Activated CD4-positive, alpha-beta T cell treated with anti-CD3 and anti-CD28 coated beads, Interleukin-10, Interleukin-2, amounts not matched to agents 100 ng/mL and 50 ng/mL, durations not matched to agents 16 hours and 8 hours (primary cell): ENCODE measurements at regions not wholly inside any gene's neighbourhood (a gene's known extent, or its start where the extent isn't known, plus 50 kb on each side); places are given as distances from the start of the nearest gene placed in this dataset.
"Not testable (repeated sequence)": the region's sequence is repeated elsewhere in the genome, so short reads cannot be mapped to it uniquely, and the experiment has no call there.

ENCODE experiments used
- DNase-seq: peaks from one replicate; pipeline ENCODE4 v3.0.0-alpha.2; 2020

DNA sequence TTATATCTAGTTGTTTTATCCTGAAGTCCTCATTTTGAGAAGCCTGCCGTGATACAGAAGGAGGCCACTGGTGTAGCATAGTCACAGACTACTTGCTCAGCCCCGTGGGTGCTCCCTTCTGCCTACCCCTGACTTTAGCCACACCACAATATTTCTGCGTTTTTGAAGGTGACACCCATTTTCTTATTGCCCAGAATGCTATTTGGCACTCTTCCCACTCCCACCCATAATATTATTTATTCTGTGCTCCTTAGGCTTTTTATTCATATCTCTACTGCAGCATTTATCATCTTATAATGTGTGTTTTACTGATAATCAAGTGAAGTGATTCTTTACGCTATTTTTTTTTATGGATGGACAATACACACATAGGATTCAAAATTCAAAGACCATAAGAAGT, 107.3 kb downstream of the OR2B2 start:
- no peak for DNase-seq

GRCh38 chr6:27800731-27801373, 111.3 kb downstream of the OR2B2 start:
- DNase-seq, result no peak

DNA sequence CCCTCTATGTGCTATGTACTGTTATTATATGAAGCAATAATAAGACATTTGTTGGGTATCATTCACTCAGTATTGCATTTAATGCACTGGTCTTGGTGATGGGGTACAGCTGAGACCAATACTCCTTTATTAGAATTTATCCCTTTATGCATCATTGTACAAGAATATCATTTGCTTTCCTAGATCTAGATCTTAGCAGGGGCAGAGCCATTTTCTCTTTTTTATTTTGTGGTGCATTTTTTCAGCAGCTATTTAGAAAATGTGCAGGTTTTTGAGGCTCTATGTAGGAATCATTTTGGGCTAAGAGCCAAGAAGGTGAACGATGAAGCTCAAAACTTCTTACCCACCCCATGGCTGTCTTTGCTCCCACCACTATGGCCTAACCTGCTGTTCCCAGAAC, 114.2 kb downstream of the OR2B2 start:
- no peak for DNase-seq

DNA sequence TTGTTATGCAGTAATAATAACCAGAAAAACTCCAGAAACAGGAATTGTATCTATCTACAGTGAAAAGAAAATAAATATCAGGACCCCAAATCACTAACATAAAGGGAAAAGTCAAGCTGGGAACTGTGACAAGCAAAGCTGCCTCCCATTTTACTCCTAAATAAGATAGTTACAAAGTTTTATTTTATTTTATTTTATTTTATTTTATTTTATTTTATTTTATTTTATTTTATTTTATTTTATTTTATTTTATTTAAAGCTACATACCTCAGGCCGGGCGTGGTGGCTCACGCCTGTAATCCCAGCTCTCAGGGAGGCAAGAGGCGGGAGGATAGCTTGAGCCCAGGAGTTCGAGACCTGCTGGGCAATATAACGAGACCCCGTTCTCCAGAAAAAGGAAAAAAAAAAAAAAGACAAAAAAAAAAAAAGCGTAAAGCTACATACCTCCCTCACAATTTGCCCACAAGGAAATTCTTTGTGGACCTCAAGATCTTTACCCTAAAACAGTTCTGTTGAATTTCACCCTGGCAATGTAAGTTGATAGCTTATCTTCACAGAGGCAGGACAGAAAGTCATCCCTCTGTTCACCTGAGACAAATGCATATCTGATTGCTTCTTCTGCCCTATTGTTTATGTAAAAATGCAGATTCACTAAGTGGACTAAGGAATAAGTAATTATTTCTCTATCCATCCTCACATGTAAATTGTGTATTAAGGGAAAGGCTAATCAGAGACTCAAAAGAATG, 115.3 kb downstream of the OR2B2 start:
- DNase-seq, result not testable (repeated sequence)

- peak; percentile 91 for DNase-seq
Measured at GRCh38 chr6:27795697-27796494, 116.3 kb downstream of the OR2B2 start.

DNA sequence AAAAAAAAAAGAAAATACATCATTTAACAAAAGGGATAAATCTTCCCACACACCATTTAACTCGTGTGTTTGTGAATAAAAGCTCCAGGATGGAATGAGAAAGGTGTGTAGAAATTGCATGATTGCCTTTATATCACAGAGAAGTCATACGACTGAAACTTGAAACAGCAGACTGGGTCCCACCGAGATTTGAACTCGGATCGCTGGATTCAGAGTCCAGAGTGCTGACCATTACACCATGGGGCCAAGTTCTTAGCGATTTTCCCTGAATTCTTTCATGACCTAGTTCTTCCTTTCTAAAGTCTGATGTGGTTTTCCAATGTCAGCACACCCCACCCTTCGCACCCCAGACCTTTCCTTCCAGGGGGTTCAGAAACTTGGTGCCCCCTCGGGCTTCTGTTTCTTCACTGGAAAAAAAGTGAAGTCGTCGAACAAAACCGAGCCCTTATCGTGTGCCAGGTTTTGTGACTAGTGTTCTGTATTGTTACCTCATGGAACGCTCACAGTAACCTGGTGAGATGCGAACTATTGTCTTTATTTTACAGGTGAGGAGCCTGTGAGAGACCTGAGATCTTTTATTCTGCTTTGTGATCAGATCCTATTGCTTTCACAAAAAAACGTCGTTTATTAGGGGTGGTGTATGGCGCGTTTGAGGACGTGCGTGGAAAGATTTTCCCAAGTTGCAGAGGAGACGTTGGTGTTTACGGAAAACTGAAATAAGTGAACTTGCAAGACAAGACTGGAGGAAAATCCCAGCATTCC, 120.8 kb downstream of the OR2B2 start:
- peak; percentile 86 for DNase-seq

- DNase-seq, result not testable (repeated sequence)
Measured at GRCh38 chr6:27788376-27788775, 123.8 kb downstream of the OR2B2 start.

- DNase-seq, result no peak
Measured at GRCh38 chr6:27786048-27786447, 126.1 kb downstream of the OR2B2 start.

GRCh38 chr6:27785294-27785693, 126.9 kb downstream of the OR2B2 start:
- DNase-seq, result no peak

DNA sequence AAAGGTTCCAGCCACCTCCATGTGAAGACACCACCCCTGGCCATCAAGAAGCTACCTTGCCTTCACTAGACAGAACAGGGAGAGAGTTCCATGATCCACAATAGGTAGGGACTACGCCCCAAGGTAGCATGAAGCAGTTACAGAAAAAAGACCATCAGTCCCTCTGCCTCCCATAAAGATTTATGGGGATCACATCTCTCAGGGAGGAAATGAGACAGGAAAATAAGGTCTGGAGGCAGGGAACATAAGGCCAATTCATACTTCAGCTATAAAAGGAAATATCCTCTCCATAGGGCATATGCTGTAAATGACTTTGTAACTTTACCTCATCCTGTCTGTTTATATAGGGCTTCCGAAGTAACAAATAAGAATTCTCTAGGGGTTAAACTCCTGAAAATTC, 129.4 kb downstream of the OR2B2 start:
- DNase-seq, result no peak

GRCh38 chr6:27778625-27779417, 133.4 kb downstream of the OR2B2 start:
- no peak for DNase-seq

- no peak for DNase-seq
Measured at GRCh38 chr6:27777614-27778355, 134.4 kb downstream of the OR2B2 start.

DNA sequence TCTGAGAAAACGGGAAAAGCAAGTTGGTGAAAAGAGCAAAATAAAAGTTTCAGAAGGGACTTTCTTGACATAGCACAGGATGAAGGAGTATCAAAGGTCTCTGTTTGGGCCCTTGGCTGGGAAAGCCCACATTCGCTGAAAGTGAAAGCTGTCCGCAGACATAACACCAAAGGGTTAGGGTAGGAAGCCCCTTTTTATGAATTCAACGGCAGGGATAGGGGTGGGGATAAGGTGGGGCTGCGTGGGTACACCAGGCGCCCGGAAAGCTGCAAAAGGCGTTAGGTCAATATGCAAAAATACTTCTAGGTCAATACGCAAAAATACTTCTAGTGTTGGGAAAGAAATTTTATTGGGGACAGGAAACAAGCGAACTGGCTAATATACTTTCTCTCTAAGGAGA, 135.1 kb downstream of the OR2B2 start:
- DNase-seq, result no peak

DNA sequence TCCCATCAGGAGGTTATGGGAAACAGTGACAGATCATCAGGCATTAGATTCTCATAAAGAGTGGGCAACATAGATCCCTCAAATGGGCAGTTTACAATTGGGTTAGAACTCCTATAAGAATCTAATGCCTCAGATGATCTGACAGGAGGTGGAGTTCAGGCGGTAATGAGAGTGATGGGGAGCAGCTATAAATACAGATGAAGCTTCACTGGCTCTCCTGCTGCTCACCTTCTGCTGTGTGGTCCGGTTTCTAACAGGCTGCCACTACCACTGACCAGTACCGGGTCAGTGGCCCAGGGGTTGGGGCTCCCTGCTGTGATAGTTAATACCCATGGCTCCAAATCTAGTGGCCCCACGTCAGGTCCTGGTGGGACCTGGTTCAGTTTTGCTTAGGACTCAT, 135.7 kb downstream of the OR2B2 start:
- no peak for DNase-seq

DNA sequence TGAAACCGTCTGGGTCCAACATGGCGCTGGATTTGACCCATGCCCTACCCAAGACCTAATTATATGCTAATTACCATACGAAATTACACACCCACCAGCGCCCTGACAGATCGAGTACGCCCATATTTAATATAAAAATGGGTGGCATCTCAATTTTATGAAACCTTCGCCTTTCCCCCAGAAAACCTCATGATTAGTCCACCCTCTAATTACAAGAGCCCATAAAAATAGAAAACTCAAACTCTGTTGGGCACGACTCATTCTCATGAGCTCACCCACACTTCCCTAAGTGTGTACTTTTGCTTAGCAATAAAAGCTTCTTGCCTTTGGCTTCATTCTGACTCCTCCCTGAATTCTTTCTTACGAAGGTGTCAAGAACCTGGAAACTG, 136.4 kb downstream of the OR2B2 start:
- no peak for DNase-seq

- DNase-seq, result not testable (repeated sequence)
Measured at GRCh38 chr6:27775138-27775795, 136.9 kb downstream of the OR2B2 start.

DNA sequence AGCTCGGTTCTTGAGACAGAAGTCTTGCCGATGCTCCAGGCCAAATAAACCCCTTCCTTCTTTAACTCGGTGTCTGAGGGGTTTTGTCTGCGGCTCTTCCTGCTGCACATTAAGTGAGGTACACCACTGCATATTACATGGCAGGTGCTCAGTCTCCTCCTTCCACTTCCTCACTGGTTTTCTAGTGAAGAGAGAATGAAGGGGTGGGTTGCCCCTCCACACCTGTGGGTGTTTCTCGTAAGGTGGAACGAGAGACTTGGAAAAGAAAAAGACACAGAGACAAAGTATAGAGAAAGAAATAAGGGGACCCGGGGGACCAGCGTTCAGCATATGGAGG, 138.0 kb downstream of the OR2B2 start:
- DNase-seq, result not testable (repeated sequence)

- not testable (repeated sequence) for DNase-seq
Measured at GRCh38 chr6:27773542-27774263, 138.5 kb downstream of the OR2B2 start.

DNA sequence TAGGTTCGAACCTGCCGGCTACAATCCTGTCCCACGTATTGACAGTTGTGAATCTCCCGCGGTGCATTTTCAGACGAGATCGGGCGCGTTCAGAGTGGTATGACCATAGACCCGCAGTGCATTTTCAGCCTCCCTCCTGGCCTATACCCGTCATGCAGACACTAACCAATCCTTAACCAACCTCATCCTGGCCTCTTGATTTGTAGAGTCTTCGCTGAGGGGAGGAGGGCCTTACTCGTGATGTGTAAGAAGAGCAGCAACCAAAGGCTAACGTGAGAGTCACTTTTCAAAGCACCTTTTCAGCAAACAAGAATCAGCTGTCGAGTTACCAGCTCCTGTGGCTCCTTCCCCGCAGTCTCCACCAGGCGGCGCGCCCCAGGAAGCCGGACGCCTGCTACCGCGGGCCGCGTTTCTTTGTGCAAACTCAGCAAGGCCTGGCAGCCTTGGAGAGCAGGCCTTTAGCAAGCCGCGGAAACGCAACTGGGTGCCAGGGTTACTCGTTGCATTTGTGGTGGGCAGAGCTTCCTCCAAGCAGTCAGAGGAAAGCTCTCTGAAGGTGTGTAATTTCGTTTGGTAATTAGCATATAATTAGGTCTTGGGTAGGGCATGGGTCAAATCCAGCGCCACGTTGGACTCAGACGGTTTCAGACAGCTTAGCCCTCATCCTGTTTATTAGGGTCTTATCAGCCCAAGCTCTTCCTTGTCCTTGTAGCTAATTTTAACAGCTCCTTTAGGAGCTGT, 139.8 kb downstream of the OR2B2 start:
- peak; percentile 92 for DNase-seq

- DNase-seq, result no peak
Measured at GRCh38 chr6:27771235-27771634, 141.0 kb downstream of the OR2B2 start.
